GM23248 (cell line): ENCODE measurements at regions not wholly inside any gene's neighbourhood (a gene's known extent, or its start where the extent isn't known, plus 50 kb on each side); places are given as distances from the start of the nearest gene placed in this dataset.

Experiments used
- EZH2 ChIP-seq: fragments of 200-600 bp; sonication (generic); IDR thresholded peaks from 2 replicates; pipeline ENCODE4 v1.6.1; 2018; ENCODE audit warnings: antibody characterized with exemption, mild to moderate bottlenecking; ENCODE audit not compliant: insufficient read depth, poor library complexity, severe bottlenecking
- EZH2phosphoT487 ChIP-seq: fragments of 200-600 bp; sonication (generic); IDR thresholded peaks from 2 replicates; pipeline ENCODE4 v1.6.1; 2018; ENCODE audit warnings: antibody characterized with exemption, moderate library complexity, mild to moderate bottlenecking, low read depth; ENCODE audit not compliant: insufficient read depth

GRCh38 chr2:77767388-77768076 is 245.4 kb upstream of the LRRTM4 start:
- TF ChIP-seq EZH2 (no peak), EZH2phosphoT487 (no peak)
